Epithelial cell of proximal tubule (primary cell): ENCODE measurements at regions not wholly inside any gene's neighbourhood (a gene's known extent, or its start where the extent isn't known, plus 50 kb on each side); places are given as distances from the start of the nearest gene placed in this dataset.

ENCODE experiments used
- DNase-seq: peaks from one replicate; pipeline ENCODE4 v3.0.0-alpha.2; 2011; ENCODE audit warnings: low read depth
- H3K4me3 ChIP-seq: 2 replicates; pipeline ENCODE4 v1.5.1; 2011; ENCODE audit warnings: low read depth, mild to moderate bottlenecking, low read length
- TF ChIP-seq, protein P1 (sequence below): conservative IDR thresholded peaks from 2 replicates; pipeline ENCODE4 v1.5.1; 2012; ENCODE audit warnings: low read depth, mild to moderate bottlenecking, low read length

- TF ChIP-seq, protein P1, sequence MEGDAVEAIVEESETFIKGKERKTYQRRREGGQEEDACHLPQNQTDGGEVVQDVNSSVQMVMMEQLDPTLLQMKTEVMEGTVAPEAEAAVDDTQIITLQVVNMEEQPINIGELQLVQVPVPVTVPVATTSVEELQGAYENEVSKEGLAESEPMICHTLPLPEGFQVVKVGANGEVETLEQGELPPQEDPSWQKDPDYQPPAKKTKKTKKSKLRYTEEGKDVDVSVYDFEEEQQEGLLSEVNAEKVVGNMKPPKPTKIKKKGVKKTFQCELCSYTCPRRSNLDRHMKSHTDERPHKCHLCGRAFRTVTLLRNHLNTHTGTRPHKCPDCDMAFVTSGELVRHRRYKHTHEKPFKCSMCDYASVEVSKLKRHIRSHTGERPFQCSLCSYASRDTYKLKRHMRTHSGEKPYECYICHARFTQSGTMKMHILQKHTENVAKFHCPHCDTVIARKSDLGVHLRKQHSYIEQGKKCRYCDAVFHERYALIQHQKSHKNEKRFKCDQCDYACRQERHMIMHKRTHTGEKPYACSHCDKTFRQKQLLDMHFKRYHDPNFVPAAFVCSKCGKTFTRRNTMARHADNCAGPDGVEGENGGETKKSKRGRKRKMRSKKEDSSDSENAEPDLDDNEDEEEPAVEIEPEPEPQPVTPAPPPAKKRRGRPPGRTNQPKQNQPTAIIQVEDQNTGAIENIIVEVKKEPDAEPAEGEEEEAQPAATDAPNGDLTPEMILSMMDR, result no peak
- no peak overlapping the region for H3K4me3 ChIP-seq
- no peak for DNase-seq
Observed at GRCh38 chr19:30233375-30233774, 138.8 kb upstream of the ZNF536 start.

DNA sequence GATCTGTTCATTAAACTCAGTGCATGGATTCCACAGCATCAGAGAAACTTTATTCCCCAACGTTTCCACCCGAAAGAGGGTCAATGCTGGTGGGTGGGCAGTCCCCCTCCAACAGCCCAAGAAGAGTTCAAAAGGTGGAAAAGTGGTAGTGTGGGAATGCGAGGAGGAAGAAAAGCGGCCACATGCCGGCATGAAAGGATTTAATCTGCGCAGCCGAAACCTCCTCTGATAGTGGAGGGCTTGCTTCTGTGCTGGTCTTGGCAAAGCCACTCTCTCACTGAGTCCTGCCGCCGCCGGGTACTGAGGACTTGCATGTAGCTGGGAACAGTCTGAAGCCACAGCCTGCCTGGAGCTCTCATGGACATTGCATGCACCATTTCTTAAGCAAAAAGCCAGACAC lies 136.2 kb upstream of the ZNF536 start:
- no peak for DNase-seq
- TF ChIP-seq, protein P1, result no peak
- no peak overlapping the region for H3K4me3 ChIP-seq

- DNase-seq, result no peak
- H3K4me3 ChIP-seq, result no peak overlapping the region
- TF ChIP-seq, protein P1, result no peak
Observed at GRCh38 chr19:30236587-30236986, 135.6 kb upstream of the ZNF536 start.

DNA sequence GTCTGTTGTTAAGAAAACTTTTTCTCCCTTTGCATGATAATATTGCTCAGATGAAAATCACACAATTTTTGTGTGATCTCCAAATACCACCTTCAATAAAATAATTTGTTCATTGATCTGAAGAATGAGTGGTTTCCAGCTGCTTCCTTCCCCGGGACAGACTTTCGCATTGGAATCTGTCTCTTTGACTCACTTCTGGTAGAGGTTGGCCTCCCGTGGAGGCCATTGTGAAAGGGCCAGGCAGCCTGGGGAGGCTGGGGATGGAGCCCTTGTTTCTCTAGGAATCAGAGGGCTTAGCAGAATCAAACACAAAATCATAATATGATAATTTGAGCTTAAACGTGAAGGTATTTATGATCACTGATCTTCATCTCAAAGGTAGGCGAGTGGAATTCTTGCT lies 135.0 kb upstream of the ZNF536 start:
- H3K4me3 ChIP-seq, result no peak overlapping the region
- TF ChIP-seq, protein P1, result no peak
- DNase-seq, result no peak

DNA sequence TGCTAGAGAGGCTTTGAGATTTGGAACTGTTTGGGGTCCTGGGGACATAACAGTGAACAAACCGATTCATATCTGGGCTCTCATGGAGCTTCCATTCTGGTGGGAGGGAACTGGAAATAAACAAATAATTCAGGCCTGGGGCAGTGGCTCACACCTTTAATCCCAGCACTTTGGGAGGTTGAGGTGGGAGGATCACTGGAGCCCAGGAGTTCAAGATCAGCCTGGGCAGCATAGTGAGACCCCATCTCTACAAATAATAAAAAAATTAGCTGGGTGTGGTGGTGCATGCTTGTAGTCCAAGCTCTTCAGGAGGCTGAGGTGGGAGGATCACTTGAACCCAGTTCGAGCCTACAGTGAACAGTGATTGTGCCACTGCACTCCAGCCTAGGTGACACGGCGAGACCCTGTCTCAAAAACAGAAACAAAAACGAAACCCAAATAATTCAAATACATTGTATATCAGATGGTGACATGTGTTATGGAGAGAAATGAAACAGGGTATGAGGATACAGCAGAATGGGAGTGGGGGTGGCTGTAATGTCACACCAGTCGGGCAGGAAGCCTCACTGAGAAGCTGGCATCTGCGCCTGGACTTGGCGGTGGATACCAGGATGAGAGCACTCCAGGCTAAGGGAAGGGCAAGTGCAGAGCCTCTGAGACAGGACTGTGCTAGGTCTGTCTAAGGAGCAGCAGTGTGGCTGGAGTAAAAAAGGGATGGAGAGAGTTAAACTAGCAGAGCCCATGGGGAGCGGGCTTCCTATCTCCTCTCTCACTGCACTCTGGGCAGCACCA lies 131.1 kb upstream of the ZNF536 start:
- DNase-seq, result no peak
- H3K4me3 ChIP-seq, result no peak overlapping the region
- TF ChIP-seq, protein P1, result no peak

- DNase-seq, result no peak
- TF ChIP-seq, protein P1, result no peak
- no peak overlapping the region for H3K4me3 ChIP-seq
Observed at GRCh38 chr19:30244533-30244932, 127.7 kb upstream of the ZNF536 start.
